Epidermal melanocyte (primary cell): ENCODE measurements at regions not wholly inside any gene's neighbourhood (a gene's known extent, or its start where the extent isn't known, plus 50 kb on each side); places are given as distances from the start of the nearest gene placed in this dataset.
"Not testable (repeated sequence)": the region's sequence is repeated elsewhere in the genome, so short reads cannot be mapped to it uniquely, and the experiment has no call there.

Experiments
- DNase-seq: peaks from one replicate; pipeline ENCODE4 v3.0.0; 2011; ENCODE audit warnings: low spot score; ENCODE audit not compliant: insufficient read length

DNA sequence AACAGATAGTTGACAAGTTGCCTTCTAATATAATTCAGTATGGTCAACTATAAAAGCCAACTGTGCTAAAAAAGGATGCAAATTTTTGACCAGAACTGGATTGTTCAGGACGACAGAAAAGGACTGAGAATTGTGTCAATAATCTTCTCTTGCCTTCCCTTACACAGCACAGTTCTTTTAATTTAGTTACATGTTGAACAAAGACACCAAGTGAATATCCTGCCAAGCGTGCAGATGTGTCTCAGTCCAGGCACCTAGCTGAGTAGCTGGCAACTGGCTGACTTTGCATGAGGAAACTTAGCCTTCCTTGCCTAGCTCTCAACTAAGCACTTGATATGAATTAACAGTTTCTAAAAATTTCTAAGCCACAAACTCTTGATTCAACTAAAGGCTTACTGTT lies 801.4 kb downstream of the BCL11A start:
- DNase-seq = no peak

DNA sequence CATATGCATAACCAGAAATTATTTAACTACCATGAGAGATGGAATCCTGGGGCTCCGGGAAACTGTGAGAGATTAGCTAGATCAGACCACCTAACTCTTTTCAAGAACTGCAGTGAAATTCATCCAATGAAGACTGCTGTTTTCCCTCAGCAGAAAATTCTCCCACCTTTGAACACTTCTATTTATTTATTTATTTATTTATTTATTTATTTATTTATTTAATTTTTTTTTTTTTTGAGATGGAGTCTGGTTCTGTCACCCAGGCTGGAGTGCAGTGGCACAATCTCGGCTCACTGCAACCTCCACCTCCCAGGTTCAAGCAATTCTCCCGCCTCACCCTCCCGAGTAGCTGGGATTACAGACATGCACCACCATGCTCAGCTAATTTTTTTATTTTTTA lies 802.2 kb downstream of the BCL11A start:
- DNase-seq = not testable (repeated sequence)

DNA sequence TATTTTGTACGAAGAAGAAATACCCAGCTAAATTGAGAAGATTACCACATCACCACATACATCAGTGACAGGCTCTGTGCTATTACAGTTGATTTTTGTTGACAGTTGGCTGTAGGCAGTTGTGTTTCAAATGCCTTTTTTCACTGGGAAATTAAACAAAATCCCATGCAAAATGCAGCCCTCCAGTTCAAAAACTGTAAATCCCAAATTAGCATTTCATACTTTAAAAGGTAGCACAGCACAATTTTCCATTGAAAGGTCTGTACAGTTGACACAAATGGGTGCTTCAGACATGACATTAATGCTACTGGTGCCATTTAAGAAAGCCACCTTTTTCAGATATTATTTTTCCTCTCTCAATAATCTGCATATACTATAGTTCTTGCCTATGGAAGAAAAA lies 807.2 kb downstream of the BCL11A start:
- DNase-seq = no peak

GRCh38 chr2:59745085-59745484 lies 808.4 kb downstream of the BCL11A start:
- no peak for DNase-seq

GRCh38 chr2:59744436-59744835 lies 809.0 kb downstream of the BCL11A start:
- no peak for DNase-seq

- no peak for DNase-seq
These were observed 811.6 kb downstream of the BCL11A start for GRCh38 chr2:59741840-59742239.

DNA sequence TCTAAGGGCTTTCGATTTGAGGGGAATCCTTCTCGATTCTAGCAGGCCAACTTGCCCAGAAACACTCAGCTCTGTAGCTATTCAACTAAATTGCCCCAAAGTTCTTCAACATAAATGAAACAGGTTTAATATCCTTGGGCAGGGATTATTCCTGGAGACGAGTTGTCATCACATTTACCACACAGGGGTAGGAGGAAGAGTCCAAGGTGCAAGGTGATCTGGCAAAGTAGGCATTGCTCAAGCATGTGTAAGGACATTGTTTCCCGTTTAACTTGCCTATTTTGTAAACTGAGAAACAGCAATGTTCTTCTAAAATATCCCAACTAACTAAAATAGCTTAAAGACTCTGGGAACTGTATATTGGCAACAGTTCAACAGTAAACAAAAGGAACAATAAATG lies 814.3 kb downstream of the BCL11A start:
- DNase-seq = no peak

- DNase-seq = no peak
These were observed 816.2 kb downstream of the BCL11A start for GRCh38 chr2:59737299-59737698.

GRCh38 chr2:59734743-59735142 lies 818.7 kb downstream of the BCL11A start:
- DNase-seq = no peak

DNA sequence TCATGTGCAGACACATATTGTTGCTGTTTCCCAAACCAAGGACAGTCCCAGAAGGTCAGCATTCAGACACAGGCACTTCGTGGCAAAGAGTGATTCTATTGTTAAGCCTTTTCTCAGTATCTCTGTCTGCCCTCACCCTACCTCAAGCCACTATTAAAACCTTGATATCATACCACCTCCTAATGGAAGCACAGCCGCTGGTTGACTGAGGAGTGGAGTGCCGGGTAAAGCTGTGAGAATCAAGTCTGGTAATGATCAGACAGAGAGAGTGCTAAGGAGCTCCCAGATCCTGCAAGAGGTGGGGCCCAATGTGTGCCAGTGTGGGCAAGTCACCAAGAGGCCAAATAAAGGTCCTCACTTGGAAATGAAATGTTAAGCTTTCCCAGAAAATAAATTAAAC lies 819.5 kb downstream of the BCL11A start:
- DNase-seq = no peak

DNA sequence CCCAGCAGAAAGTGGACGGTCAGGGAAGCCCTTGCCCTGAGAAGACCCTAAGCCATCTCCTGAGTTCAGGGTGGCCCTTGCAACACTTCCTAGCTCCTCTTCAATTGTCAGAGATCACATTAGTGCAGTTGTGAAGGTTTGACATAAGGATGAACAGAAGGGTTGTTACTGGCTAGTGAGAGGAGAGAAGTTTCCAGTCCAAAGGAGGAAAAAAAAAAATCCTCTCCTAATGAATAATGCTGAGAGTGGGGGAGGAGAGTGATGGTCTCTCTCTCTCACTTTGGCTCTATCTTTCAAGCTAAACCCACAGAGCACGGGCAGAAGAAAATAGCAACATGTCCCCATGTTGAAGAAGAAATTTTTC lies 819.9 kb downstream of the BCL11A start:
- DNase-seq = no peak

GRCh38 chr2:59732871-59733566 lies 820.4 kb downstream of the BCL11A start:
- no peak for DNase-seq

- no peak for DNase-seq
These were observed 826.3 kb downstream of the BCL11A start for GRCh38 chr2:59727121-59727590.

GRCh38 chr2:59726228-59727120 lies 827.0 kb downstream of the BCL11A start:
- no peak for DNase-seq

DNA sequence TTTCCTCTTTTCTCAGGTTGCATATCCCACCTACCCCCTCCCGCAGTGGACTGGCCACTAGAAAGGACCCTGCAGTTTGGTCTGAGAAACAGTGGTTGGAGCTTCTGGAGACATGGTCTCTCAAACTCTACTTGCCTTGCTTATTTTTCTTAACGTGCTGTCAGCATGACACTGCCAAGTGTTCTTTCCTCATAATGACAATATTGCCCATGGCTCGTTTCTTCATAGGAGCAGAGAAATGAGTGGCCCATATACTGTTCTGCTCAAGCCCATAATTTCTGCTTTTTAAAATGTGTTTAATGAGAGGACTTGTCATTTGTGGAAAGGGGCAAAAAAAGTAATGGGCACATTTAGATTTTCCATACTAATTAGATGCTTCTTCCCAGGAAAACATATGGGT lies 828.7 kb downstream of the BCL11A start:
- DNase-seq = no peak

- DNase-seq = no peak
These were observed 833.1 kb downstream of the BCL11A start for GRCh38 chr2:59720296-59720866.

DNA sequence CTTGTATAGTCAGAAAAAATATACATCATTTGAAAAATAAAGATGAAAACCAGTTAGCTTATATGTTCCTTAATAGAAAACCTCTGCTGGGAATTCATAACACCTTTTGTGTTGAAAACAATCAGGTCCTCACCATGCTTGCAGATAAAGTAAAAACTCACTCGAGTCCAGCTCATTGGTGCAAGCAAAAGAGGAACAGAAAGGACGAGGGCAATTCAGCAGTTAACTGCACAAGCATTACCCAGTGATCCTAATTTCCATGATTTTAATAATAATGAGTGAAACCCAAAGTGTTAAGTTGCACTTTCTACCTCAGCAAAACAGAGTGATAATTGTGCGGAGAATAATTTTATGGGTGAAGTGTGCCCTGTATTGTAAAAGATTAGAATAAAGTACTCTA lies 839.9 kb downstream of the BCL11A start:
- no peak for DNase-seq

GRCh38 chr2:59711121-59711520 lies 842.3 kb downstream of the BCL11A start:
- no peak for DNase-seq

- no peak for DNase-seq
These were observed 846.7 kb downstream of the BCL11A start for GRCh38 chr2:59706729-59707128.

GRCh38 chr2:59703796-59704195 lies 849.7 kb downstream of the BCL11A start:
- no peak for DNase-seq

- DNase-seq = no peak
These were observed 851.4 kb downstream of the BCL11A start for GRCh38 chr2:59702026-59702425.

- DNase-seq = no peak
These were observed 852.0 kb downstream of the BCL11A start for GRCh38 chr2:59701271-59701994.
